H1 (cell line): ENCODE measurements at regions not wholly inside any gene's neighbourhood (a gene's known extent, or its start where the extent isn't known, plus 50 kb on each side); places are given as distances from the start of the nearest gene placed in this dataset.

Source experiments
- JUND ChIP-seq: IDR thresholded peaks from 2 replicates; pipeline ENCODE4 v1.6.1; 2011; ENCODE audit warnings: mild to moderate bottlenecking, improper control_type of control experiment, low read length
- POLR2AphosphoS5 ChIP-seq: IDR thresholded peaks from 2 replicates; pipeline ENCODE4 v1.6.1; 2011; ENCODE audit warnings: low read depth, low read length
- USF2 ChIP-seq: IDR thresholded peaks from 2 replicates; pipeline ENCODE4 v1.6.1; 2011; ENCODE audit warnings: low read length, improper control_type of control experiment

GRCh38 chrX:42422961-42423360 lies 355.0 kb downstream of the PPP1R2C start (continued):
- no peak for TF ChIP-seq JUND
- no peak for TF ChIP-seq USF2
- TF ChIP-seq POLR2AphosphoS5: no peak
